Activated CD4-positive, alpha-beta T cell treated with anti-CD3 and anti-CD28 coated beads, Interleukin-2, amount 50 U/mL, for 4 hours (primary cell): ENCODE measurements at regions not wholly inside any gene's neighbourhood (a gene's known extent, or its start where the extent isn't known, plus 50 kb on each side); places are given as distances from the start of the nearest gene placed in this dataset.
A peak's percentile ranks its signal among the peaks of the same experiment; 100 is the strongest.

Experiments
- DNase-seq, 2 experiments: peaks; one replicate each; pipeline ENCODE4 v3.0.0-alpha.2; 2020

- DNase-seq: no peak
Observed at GRCh38 chr10:113376428-113376827, 176.4 kb upstream of the HABP2 start.

DNA sequence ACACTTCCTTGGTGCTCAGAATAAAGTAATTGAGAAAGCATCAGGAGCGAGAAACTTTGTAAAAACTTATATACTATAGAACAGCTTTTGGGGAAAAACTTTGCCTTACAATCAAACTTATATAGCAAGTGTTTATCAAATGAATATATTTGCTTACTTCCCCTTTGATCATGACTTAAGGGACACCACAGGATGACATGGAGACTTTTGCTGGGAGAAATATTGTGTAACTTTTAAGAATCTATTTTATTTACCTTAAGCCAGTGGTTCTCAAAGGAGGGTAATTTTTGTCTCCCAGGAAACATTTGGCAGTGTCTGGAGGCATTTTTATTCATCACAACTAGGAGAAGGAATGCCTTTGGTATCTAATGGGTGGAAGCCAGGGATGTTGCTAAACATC lies 173.8 kb upstream of the HABP2 start:
- no peak for DNase-seq

GRCh38 chr10:113381416-113381815 lies 171.4 kb upstream of the HABP2 start:
- DNase-seq: no peak

GRCh38 chr10:113381981-113382509 lies 170.8 kb upstream of the HABP2 start:
- DNase-seq: no peak

- DNase-seq: no peak
Observed at GRCh38 chr10:113382691-113383090, 170.2 kb upstream of the HABP2 start.

DNA sequence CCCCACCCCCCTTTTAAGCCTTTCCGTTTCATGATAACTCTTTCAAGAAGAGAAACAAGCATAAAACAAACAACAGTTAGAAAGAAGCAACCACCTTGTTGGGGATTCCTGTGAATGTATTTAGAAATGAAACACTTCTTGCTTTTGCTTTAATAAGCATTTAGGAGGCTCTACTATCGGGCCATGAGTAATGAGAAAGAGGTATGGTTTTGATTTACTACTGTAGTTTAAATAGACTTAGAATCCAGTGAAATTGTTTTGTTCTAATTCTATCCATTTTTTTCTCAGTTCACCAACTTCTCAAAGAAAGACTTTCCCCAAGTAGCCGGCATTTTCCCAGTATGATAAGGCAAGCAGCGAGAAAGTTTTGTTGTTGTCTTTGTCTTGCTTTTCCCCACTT lies 168.7 kb upstream of the HABP2 start:
- DNase-seq: no peak

GRCh38 chr10:113385021-113385999 lies 167.5 kb upstream of the HABP2 start:
- DNase-seq: peak; percentile 30 to 33

DNA sequence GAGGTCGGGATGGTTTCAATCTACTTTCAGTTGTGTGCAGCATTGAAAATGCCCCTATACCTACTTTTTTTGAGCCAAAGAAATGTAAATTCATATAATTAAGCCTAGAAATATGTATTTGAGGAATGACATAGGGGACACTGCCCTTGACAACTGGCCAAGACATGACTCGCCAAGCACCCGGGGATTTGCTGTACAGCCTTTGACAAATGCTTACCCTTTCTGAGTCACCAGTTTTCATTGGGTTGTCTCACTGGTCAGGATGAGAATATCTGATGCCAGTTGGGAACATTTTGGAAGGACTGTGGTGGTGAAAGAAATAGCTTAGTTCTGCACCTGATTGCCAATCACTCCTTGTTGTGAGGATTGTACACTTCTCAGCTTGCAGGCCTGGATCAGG lies 166.8 kb upstream of the HABP2 start:
- no peak for DNase-seq

- no peak for DNase-seq
Observed at GRCh38 chr10:113389969-113390368, 162.9 kb upstream of the HABP2 start.

DNA sequence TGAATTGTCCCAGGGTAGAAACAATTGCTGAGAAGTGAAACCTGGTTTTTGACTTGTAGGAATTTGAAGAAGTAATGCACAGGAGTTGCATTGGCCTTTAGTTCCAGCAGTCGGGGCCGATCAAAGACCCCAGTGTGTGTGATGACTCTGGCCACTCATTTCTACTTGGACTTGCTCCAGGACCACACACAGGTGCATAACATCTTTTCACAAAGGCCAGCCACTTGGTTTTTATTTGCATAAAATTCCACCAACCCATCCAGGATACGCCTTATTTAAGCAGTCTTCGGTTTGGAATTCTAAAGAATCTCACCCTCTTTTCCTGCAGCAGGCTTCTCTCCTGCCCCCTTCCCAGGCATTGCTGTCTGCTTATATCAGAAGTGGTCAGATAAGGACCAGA lies 162.0 kb upstream of the HABP2 start:
- no peak for DNase-seq

DNA sequence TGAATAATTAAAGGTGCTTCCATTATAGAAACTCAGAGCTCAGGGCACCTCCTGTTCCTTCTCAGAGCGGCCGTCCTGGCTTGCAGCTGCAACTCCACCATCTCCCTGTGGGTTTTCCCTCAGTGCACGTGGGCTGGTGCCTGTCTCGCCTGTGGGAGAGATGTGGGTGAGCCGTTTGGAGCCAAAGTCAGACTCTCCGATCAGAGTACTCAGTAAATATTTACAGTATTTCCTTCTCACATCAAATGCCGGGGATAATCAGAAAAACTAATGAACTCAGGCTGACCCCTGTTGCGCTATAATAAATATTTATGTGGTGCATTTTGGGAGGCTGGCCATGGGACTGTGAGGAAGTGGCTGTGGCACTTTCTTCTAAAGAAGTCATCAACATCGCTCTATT lies 155.8 kb upstream of the HABP2 start:
- no peak for DNase-seq

GRCh38 chr10:113399065-113399464 lies 153.8 kb upstream of the HABP2 start:
- no peak for DNase-seq

GRCh38 chr10:113402602-113403001 lies 150.3 kb upstream of the HABP2 start:
- no peak for DNase-seq

- no peak for DNase-seq
Observed at GRCh38 chr10:113407218-113407617, 145.6 kb upstream of the HABP2 start.

- no peak for DNase-seq
Observed at GRCh38 chr10:113409175-113409574, 143.7 kb upstream of the HABP2 start.

DNA sequence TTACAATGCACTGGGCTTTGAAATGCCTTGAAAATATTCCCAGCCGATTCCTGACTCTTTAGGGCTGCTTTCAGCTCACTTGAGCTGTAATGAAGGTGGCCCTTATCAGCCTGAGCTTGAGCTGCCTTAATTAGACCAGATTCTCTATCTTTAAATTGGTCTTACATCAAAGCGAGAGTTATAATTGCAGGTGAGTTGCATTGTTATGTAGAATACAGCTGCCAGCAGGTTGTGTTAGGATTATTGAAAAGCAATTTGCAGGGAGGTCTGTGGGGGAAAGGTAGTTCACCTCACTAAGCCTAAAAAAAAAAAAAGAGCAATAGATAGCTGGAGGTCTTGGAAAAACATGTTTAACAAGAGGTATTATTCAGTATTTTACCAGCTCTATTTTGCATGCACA lies 142.2 kb upstream of the HABP2 start:
- no peak for DNase-seq

GRCh38 chr10:113411456-113411855 lies 141.4 kb upstream of the HABP2 start:
- DNase-seq: no peak

DNA sequence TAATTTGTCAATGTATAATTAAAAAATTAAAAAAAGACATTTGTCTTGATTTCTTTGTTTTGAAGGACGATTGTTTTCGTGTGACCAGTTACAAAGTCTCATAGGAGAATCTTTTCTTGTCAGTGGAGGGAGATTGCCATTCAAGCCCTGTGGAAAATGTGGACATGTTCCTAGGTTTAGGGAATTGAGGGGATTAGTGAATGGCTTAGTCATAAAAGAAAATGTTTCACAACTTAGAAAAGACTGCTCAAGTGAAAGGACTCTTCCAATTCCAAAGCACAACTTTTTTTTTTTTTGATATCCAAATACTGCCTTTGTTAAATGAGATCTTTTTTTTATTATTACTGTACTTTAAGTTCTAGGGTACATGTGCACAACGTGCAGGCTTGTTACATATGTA lies 140.7 kb upstream of the HABP2 start:
- no peak for DNase-seq

DNA sequence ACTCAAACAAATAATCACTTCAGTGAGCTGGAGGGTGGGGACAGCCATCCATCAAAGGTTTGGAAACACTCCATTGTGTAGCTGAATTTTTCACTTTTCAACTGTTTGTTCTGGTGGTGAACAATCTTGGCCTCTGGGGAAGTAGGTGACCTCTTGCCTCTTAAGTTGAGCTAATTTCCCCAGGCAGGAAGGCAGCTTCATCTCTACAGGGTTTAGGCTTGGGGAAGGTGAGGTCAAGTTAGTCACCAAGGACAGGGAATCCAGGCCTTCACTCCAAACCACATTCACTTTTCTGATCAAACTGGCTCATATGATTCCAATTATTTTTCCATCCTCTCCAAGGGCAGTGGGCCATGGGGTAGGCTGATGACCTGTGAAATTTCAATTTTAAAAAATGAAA lies 138.3 kb upstream of the HABP2 start:
- no peak for DNase-seq

DNA sequence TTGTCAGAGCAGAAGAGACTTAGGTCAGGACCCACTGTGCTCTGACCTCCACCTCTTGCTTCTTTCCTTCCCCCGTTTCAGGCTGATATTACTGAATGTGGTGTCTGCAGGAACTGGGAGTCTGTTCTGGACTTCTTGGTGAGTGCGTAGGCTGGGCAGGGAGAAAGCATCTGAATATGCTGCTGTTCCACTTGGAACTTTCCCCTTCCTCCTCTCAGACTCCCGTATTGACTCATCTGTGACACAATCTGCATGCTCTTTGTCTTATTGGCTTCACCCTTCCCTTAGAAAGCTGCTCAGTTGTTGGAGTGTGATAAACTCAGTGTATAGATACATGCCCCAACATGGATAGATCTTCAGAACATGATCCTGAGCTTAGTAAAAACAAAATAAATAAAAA lies 137.6 kb upstream of the HABP2 start:
- no peak for DNase-seq

GRCh38 chr10:113420057-113420732 lies 132.7 kb upstream of the HABP2 start:
- DNase-seq: no peak

DNA sequence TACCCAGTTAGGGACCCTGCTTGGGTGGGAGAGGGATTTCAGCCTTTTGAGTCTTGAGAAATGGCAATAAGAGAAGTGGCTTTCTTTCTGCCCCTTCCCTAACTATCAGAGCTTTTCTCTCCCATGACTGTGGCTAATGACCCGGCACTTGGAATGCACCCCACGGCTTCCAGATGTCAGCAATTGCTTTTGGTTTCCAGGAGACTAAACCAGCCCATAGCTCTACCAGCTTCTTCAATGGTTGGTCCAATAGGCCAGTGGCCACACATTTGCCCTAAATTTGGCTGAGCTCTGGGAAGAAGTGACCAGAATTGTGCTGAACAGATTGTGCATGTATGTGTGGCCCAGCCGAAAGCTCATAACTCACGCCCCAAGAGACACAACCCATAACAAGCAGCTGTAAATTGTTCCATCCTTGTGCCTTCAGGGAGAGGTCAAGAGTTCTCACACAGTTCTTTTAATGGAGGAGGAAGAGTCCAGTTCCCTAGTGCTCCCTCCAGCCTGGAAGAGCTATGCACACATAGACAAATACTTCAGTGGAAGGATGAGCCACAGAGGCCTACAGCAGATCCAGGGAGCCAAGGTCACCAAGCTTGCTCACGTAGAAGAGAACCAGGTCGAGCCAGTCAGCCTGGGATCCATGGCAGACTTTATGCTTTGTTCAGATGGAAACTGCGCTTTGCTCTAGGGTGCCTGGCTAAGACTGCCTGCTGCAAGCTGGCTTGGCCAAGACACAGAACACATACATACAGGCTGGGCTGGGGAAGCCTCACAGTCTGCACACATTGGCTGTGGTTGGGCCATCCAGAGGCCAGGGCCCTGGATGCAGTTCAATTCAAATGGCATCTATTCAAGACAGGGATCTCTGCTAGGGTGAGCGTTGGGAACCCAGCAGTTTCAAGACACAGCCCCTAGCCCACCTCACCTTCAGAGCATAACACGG lies 131.8 kb upstream of the HABP2 start:
- no peak for DNase-seq

DNA sequence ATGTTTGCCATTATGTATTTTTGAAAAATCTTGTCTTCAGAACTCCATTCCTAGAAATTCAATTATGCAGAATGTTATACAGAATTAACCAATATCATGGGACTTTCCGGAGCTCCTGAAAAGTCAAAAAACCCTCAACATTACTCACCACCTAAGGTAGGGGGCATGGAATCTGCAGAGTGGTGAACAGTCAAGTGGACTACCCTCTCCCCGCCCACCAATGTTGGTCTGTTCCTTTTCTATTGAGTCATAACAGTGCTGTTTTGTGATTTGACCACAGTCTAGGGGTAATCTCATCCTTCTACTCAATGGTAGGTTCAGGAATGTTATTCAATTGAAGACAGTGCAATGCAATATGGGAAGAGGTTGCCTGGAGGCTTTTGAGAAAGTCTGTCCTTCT lies 130.5 kb upstream of the HABP2 start:
- DNase-seq: no peak
